ENCODE measurements at regions not wholly inside any gene's neighbourhood (a gene's known extent, or its start where the extent isn't known, plus 50 kb on each side); places are given as distances from the start of the nearest gene placed in this dataset.

DNA sequence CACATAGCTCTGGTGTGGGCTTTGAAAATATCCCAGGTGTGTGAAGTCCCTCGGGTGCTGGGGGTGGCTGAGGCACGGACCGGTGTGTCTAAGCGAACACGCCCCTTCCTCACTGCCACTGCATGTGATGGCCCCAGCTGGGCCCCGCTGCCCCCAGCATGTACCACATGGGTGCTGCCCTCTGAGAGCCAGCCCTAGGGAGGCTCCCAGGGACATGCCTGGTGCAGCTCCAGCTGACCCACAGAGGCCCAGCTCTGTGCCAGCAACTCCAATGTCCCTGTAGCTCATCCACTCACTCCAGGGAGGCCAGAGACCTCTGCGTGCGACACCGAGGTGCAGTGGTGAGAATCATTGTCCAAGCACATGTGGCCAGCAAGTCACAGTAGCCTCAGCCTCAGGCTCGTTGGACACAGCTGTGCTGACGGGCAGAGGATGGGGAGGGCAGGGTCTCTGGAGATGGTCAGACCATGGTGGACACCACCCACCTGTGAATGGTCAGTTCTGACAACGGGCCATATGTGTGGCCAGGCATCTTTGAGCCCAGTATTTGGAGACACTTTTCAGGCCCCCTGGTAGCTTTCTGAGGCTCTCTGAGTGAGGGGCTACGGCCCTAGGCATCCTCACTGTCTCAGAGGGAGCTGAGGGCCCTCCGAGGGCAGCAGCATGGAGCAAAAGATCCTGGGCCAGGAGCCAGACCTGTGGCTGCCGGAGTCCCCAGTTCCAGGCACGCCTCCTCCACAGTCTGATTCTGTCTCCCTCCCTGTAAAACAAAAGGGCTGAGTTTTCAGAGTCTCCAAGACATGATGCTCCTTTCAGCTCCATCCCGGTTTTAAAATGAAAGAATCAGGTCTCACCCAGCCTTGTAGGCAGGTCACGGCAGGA is 220.7 kb downstream of the NDUFA10 start:
- TF ChIP-seq, protein P1, sequence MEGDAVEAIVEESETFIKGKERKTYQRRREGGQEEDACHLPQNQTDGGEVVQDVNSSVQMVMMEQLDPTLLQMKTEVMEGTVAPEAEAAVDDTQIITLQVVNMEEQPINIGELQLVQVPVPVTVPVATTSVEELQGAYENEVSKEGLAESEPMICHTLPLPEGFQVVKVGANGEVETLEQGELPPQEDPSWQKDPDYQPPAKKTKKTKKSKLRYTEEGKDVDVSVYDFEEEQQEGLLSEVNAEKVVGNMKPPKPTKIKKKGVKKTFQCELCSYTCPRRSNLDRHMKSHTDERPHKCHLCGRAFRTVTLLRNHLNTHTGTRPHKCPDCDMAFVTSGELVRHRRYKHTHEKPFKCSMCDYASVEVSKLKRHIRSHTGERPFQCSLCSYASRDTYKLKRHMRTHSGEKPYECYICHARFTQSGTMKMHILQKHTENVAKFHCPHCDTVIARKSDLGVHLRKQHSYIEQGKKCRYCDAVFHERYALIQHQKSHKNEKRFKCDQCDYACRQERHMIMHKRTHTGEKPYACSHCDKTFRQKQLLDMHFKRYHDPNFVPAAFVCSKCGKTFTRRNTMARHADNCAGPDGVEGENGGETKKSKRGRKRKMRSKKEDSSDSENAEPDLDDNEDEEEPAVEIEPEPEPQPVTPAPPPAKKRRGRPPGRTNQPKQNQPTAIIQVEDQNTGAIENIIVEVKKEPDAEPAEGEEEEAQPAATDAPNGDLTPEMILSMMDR (IDR thresholded peaks at IDR 0.05; ENCODE audit: insufficient read depth, low read length, missing control alignments) = no peak
- H3K4me3 ChIP-seq (ENCODE audit: low read depth, low read length) = no peak overlapping the region
- ChIA-PET CTCF (no interaction called here), POLR2A (no interaction called here)
- DNase-seq (ENCODE audit: low read depth, low spot score) = no peak

DNA sequence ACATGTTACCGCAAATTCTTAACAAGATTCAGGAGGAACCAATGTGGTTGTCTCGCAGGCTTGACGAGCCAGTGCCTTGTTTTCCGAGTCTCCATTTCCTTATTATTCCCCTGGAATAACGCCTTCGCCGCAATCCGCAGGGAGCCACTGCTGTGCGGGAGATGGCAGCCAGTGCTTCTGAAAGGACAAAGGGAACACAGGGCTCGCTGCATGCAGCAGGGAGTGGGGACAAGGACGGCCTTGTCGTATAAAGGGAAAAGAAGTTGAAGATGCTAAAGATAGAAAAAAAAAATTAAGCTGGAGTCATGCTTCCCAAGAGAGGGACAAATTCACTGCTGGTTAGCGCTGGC is 221.4 kb downstream of the NDUFA10 start:
- DNase-seq (ENCODE audit: low read depth, low spot score) = no peak
- POLR2A ChIA-PET = no interaction called here
- no peak overlapping the region for H3K4me3 ChIP-seq (ENCODE audit: low read depth, low read length)
- CTCF ChIA-PET = no interaction called here
- TF ChIP-seq, protein P1 (IDR thresholded peaks at IDR 0.05; ENCODE audit: insufficient read depth, low read length, missing control alignments) = no peak

DNA sequence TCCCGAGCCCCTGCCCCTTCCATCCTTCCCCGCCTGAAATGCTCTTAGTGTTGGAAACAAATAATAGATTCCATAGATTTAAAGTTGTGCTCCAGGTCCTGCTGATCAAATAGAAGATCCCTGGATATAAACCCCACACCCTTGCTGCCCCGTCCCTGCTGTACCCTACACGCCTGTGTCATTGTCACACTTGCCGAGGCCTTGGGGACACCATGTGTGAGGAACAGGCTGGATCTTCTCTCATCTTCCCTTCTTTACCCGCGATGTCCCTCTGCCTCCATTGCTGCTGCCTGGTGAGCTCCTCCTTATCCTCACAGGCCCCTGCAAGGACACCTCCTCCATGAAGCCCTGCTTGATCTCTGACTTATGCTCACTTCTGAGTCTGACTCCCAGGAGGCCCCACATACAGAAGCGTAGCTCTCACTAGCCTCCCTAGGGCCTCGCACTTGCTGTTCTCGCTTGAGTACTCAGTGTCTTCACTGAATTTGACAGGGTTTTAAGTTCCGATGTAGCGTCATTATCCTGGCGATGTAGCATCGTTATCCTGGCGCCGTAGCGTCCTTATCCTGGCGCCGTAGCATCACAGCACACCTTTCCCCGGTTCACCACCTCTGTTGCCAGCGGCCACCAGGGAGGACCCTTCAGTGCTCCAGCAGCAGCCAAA is 221.9 kb downstream of the NDUFA10 start:
- TF ChIP-seq, protein P1 (IDR thresholded peaks at IDR 0.05; ENCODE audit: insufficient read depth, low read length, missing control alignments) = no peak
- CTCF ChIA-PET = no interaction called here
- no peak for DNase-seq (ENCODE audit: low read depth, low spot score)
- POLR2A ChIA-PET = no interaction called here
- H3K4me3 ChIP-seq (ENCODE audit: low read depth, low read length) = no peak overlapping the region

DNA sequence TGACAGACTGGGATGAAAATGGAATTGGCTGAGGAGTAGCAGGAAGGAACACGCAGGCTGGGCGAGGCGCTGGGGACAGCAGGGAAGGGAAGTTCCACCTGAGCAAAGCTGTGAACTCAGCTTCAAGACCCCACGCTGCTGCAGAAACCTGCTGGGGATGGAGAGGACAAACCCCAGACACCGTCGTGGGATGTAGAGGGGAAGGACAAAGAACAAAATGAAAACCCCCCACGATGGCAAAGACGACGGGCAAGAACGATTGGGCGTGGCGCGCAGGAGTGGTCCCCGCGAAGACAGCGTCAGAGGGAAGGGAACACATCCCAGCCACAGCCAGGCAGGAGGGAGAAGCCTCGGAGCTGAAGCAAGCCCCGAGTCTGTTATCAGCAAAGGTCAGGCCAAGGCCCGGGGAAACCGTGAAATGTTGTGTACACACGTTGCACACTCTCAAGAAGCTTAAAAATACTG is 222.9 kb downstream of the NDUFA10 start:
- ChIA-PET POLR2A (no interaction called here), CTCF (no interaction called here)
- H3K4me3 ChIP-seq (ENCODE audit: low read depth, low read length) = no peak overlapping the region
- no peak for DNase-seq (ENCODE audit: low read depth, low spot score)
- TF ChIP-seq, protein P1 (IDR thresholded peaks at IDR 0.05; ENCODE audit: insufficient read depth, low read length, missing control alignments) = no peak

DNA sequence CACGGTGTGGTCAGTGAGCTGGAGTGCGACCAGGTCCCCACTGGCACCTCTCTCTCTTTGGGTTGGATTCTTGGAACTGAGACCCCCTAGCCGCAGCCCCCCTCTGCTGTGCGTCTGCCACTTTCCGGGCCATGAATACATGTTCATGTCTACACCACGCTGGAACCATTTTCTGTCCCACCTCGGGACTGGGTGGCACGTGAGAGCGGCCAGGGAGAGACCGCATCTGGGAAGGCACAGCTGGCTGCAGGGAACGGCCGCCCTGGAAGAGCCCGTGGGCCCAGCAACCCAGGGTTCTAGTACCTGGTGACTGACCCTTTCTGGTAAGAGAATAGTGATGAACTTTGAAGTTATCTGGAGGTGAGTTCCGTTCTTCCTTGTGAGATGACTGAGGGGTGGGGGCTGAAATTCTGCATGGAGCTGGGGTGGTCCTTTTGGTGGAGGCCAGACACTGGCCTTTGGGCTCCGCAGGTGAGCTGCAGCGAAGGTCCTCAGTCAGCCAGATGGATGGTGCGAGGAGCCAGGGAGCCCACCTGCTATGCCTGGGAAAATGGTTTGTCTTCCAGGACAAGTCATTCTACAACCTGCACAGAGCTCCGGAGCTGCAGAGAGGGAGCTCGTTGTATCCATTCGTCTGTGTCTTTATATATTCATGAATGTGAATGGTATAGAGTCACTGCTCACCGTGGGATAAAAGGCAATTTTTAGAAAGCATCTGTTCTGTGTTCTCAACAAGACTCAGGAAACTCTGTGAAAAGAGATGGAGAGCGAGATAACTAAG is 223.5 kb downstream of the NDUFA10 start:
- ChIA-PET CTCF (no interaction called here), POLR2A (interaction anchor here (0.6 kb wide), 1 partner anchor 469 kb away, joined by 3 read pairs; no protein-coding TSS in a partner anchor)
- no peak for DNase-seq (ENCODE audit: low read depth, low spot score)
- no peak overlapping the region for H3K4me3 ChIP-seq (ENCODE audit: low read depth, low read length)
- TF ChIP-seq, protein P1 (IDR thresholded peaks at IDR 0.05; ENCODE audit: insufficient read depth, low read length, missing control alignments) = no peak
